GM21367 (cell line): ENCODE measurements at regions not wholly inside any gene's neighbourhood (a gene's known extent, or its start where the extent isn't known, plus 50 kb on each side); places are given as distances from the start of the nearest gene placed in this dataset.
"Not testable (repeated sequence)": the region's sequence is repeated elsewhere in the genome, so short reads cannot be mapped to it uniquely, and the experiment has no call there.

Source experiments
- ATAC-seq: cut with Tn5 transposase; IDR thresholded peaks from one replicate; pipeline ENCODE4 v1.9.1; 2021; ENCODE audit not compliant: unreplicated experiment

- no peak for ATAC-seq
Measured at GRCh38 chr3:101142160-101142559, 148.9 kb upstream of the ABI3BP start.

GRCh38 chr3:101141135-101141534, 147.9 kb upstream of the ABI3BP start:
- no peak for ATAC-seq

- ATAC-seq, result no peak
Measured at GRCh38 chr3:101138817-101139216, 145.6 kb upstream of the ABI3BP start.

- ATAC-seq, result no peak
Measured at GRCh38 chr3:101134331-101134730, 141.1 kb upstream of the ABI3BP start.

GRCh38 chr3:101133652-101134051, 140.4 kb upstream of the ABI3BP start:
- peak; percentile 60 for ATAC-seq

- ATAC-seq, result not testable (repeated sequence)
Measured at GRCh38 chr3:101133197-101133596, 140.0 kb upstream of the ABI3BP start.

- no peak for ATAC-seq
Measured at GRCh38 chr3:101131767-101132166, 138.5 kb upstream of the ABI3BP start.

- no peak for ATAC-seq
Measured at GRCh38 chr3:101128786-101129185, 135.6 kb upstream of the ABI3BP start.

GRCh38 chr3:101128001-101128400, 134.8 kb upstream of the ABI3BP start:
- no peak for ATAC-seq

GRCh38 chr3:101124125-101124524, 130.9 kb upstream of the ABI3BP start:
- ATAC-seq, result no peak

- ATAC-seq, result no peak
Measured at GRCh38 chr3:101123081-101123480, 129.9 kb upstream of the ABI3BP start.

- no peak for ATAC-seq
Measured at GRCh38 chr3:101122681-101123080, 129.5 kb upstream of the ABI3BP start.

- no peak for ATAC-seq
Measured at GRCh38 chr3:101120039-101120438, 126.8 kb upstream of the ABI3BP start.

GRCh38 chr3:101119535-101119934, 126.3 kb upstream of the ABI3BP start:
- no peak for ATAC-seq

- ATAC-seq, result no peak
Measured at GRCh38 chr3:101117980-101118379, 124.8 kb upstream of the ABI3BP start.

- no peak for ATAC-seq
Measured at GRCh38 chr3:101117465-101117864, 124.2 kb upstream of the ABI3BP start.

GRCh38 chr3:101110295-101110694, 117.1 kb upstream of the ABI3BP start:
- not testable (repeated sequence) for ATAC-seq

- no peak for ATAC-seq
Measured at GRCh38 chr3:101104321-101104720, 111.1 kb upstream of the ABI3BP start.

GRCh38 chr3:101102678-101103296, 109.6 kb upstream of the ABI3BP start:
- no peak for ATAC-seq

GRCh38 chr3:101100361-101101009, 107.3 kb upstream of the ABI3BP start:
- ATAC-seq, result no peak

GRCh38 chr3:101099791-101100190, 106.6 kb upstream of the ABI3BP start:
- ATAC-seq, result no peak

- no peak for ATAC-seq
Measured at GRCh38 chr3:101096444-101096843, 103.2 kb upstream of the ABI3BP start.
